ENCODE measurements at regions not wholly inside any gene's neighbourhood (a gene's known extent, or its start where the extent isn't known, plus 50 kb on each side); places are given as distances from the start of the nearest gene placed in this dataset.
"Not testable (repeated sequence)": the region's sequence is repeated elsewhere in the genome, so short reads cannot be mapped to it uniquely, and the experiment has no call there.

GRCh38 chrX:39487969-39488330 is 609.8 kb downstream of the BCOR start:
- no peak for DNase-seq (ENCODE audit: low read depth in 1 of 2, low spot score in 1 of 2)

GRCh38 chrX:39491548-39492297 is 606.0 kb downstream of the BCOR start:
- peak in 1 of 2 donors; percentile 18 for DNase-seq (ENCODE audit: low read depth in 1 of 2, low spot score in 1 of 2)

- no peak for DNase-seq (ENCODE audit: low read depth in 1 of 2, low spot score in 1 of 2)
Measured at GRCh38 chrX:39492497-39493162, 605.1 kb downstream of the BCOR start.

GRCh38 chrX:39493168-39493567 is 604.6 kb downstream of the BCOR start:
- no peak for DNase-seq (ENCODE audit: low read depth in 1 of 2, low spot score in 1 of 2)

GRCh38 chrX:39497117-39497516 is 600.6 kb downstream of the BCOR start:
- not testable (repeated sequence) for DNase-seq (ENCODE audit: low read depth in 1 of 2, low spot score in 1 of 2)

- no peak for DNase-seq (ENCODE audit: low read depth in 1 of 2, low spot score in 1 of 2)
Measured at GRCh38 chrX:39497702-39498265, 600.0 kb downstream of the BCOR start.

- DNase-seq (ENCODE audit: low read depth in 1 of 2, low spot score in 1 of 2), result no peak
Measured at GRCh38 chrX:39499996-39500395, 597.8 kb downstream of the BCOR start.

GRCh38 chrX:39501822-39502221 is 595.9 kb downstream of the BCOR start:
- no peak for DNase-seq (ENCODE audit: low read depth in 1 of 2, low spot score in 1 of 2)

- no peak for DNase-seq (ENCODE audit: low read depth in 1 of 2, low spot score in 1 of 2)
Measured at GRCh38 chrX:39502486-39502885, 595.3 kb downstream of the BCOR start.

- DNase-seq (ENCODE audit: low read depth in 1 of 2, low spot score in 1 of 2), result no peak
Measured at GRCh38 chrX:39504227-39504626, 593.5 kb downstream of the BCOR start.

GRCh38 chrX:39504850-39505259 is 592.9 kb downstream of the BCOR start:
- no peak for DNase-seq (ENCODE audit: low read depth in 1 of 2, low spot score in 1 of 2)

GRCh38 chrX:39506131-39506530 is 591.6 kb downstream of the BCOR start:
- no peak for DNase-seq (ENCODE audit: low read depth in 1 of 2, low spot score in 1 of 2)

- no peak for DNase-seq (ENCODE audit: low read depth in 1 of 2, low spot score in 1 of 2)
Measured at GRCh38 chrX:39507034-39507433, 590.7 kb downstream of the BCOR start.

GRCh38 chrX:39507617-39508299 is 590.0 kb downstream of the BCOR start:
- no peak for DNase-seq (ENCODE audit: low read depth in 1 of 2, low spot score in 1 of 2)

GRCh38 chrX:39508300-39508692 is 589.5 kb downstream of the BCOR start:
- DNase-seq (ENCODE audit: low read depth in 1 of 2, low spot score in 1 of 2), result no peak

GRCh38 chrX:39509157-39509556 is 588.6 kb downstream of the BCOR start:
- no peak for DNase-seq (ENCODE audit: low read depth in 1 of 2, low spot score in 1 of 2)

GRCh38 chrX:39513836-39514235 is 583.9 kb downstream of the BCOR start:
- no peak for DNase-seq (ENCODE audit: low read depth in 1 of 2, low spot score in 1 of 2)

GRCh38 chrX:39514801-39515200 is 583.0 kb downstream of the BCOR start:
- DNase-seq (ENCODE audit: low read depth in 1 of 2, low spot score in 1 of 2), result no peak

GRCh38 chrX:39516427-39516841 is 581.3 kb downstream of the BCOR start:
- no peak for DNase-seq (ENCODE audit: low read depth in 1 of 2, low spot score in 1 of 2)

GRCh38 chrX:39518476-39519029 is 579.2 kb downstream of the BCOR start:
- no peak for DNase-seq (ENCODE audit: low read depth in 1 of 2, low spot score in 1 of 2)

- DNase-seq (ENCODE audit: low read depth in 1 of 2, low spot score in 1 of 2), result no peak
Measured at GRCh38 chrX:39519030-39519488, 578.7 kb downstream of the BCOR start.
